ENCODE measurements at regions not wholly inside any gene's neighbourhood (a gene's known extent, or its start where the extent isn't known, plus 50 kb on each side); places are given as distances from the start of the nearest gene placed in this dataset.
"Not testable (repeated sequence)": the region's sequence is repeated elsewhere in the genome, so short reads cannot be mapped to it uniquely, and the experiment has no call there.

DNA sequence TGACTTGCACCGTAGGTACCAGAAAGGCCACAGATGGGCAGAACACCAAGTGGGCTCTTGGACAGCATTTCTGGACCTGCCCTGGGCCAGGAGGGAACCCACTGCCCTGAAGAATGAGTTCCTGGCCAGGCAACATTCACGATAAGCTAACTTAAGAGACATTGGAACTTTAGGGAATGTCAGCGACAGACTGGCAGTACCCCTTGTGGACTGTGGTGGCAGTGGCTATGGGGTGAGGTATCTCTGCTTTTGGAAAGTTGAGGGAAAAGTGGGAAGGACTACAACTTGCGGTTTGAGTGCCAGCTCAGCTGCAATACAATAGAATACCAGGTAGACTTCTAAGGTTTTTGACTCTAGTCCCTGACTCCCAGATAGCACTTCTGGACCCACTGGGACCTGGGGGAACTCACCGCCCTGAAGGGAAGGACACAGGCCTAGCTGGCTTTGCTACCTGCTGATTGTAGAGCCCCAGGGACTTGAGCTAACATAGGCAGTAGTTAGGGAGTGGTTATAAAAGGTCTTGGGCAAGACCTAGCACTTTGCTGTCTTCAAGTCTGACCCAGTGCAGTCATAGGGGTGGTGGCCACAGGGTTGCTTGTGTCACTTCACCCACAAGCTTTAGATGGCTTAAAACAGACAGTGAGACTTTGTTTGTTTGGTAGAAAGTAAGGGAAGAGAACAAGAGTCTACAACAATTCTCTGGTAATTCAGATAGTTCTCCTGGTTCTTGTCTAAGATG, 617.6 kb downstream of the COL12A1 start:
- DNase-seq: no peak
- TF ChIP-seq GATA1 (IDR thresholded peaks at IDR 0.05; ENCODE audit: low read depth, low read length): no peak
- no peak for TF ChIP-seq POLR2A (IDR thresholded peaks at IDR 0.05; ENCODE audit: low read length)

DNA sequence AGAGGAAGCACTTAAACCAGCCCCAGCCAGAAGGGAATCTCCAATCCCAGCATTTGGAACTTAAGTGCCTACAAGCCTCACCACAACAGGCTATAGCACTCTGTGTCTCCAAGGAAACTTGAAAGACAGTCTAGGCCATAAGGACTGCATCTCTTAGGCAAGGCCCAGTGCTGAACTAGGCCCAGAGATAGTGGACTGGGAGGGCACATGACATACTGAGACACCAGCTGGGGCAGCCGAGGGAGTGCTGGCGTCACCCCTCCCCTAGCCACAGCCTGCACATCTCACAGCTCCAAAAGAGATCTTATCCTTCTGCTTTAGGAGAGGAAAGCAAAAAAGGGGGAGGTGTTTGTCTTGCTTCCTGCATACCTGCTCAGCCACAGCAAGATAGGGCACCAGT, 618.5 kb downstream of the COL12A1 start:
- no peak for DNase-seq
- TF ChIP-seq GATA1 (IDR thresholded peaks at IDR 0.05; ENCODE audit: low read depth, low read length) (no peak), POLR2A (IDR thresholded peaks at IDR 0.05; ENCODE audit: low read length) (no peak)

DNA sequence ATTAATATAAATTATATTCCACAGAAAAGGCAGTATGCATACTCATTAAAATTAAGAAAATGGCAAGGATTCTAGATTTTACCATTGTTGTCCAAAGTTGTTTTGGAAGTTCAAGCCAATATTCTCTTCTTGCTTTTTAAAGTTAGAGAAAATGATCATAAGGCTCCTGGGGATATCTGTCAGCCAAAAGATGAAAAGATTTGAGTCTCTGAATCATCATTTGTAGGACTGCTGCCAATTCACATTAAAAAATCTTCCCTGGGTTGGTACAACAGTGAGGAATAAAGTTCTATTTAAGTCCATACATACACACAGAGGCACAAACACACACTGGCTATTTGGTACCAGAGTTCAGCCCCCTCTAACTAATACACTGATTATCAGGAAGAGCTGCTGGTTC, 620.1 kb downstream of the COL12A1 start:
- DNase-seq: no peak
- TF ChIP-seq GATA1 (IDR thresholded peaks at IDR 0.05; ENCODE audit: low read depth, low read length) (no peak), POLR2A (IDR thresholded peaks at IDR 0.05; ENCODE audit: low read length) (no peak)

DNA sequence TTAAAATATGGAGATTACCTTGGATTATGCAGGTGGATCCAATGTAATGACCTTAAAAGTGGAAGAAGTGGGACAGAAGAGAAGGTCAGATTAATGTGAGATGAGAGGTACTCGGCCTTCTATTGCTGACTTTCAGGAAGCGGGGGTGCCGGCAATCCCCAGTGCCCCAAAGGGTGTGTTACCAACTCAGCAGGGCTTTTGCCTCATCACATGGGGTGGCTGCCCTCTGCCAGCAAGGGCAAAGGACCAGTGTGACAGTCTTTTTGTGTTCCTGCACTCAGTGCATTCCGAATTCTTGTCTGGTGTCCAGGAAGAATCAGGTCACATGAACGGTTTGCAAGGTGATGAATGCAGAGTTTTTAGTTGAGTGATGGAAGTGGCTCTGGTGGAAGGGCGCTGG, 624.2 kb downstream of the COL12A1 start:
- DNase-seq: no peak
- TF ChIP-seq GATA1 (IDR thresholded peaks at IDR 0.05; ENCODE audit: low read depth, low read length): no peak
- no peak for TF ChIP-seq POLR2A (IDR thresholded peaks at IDR 0.05; ENCODE audit: low read length)

DNA sequence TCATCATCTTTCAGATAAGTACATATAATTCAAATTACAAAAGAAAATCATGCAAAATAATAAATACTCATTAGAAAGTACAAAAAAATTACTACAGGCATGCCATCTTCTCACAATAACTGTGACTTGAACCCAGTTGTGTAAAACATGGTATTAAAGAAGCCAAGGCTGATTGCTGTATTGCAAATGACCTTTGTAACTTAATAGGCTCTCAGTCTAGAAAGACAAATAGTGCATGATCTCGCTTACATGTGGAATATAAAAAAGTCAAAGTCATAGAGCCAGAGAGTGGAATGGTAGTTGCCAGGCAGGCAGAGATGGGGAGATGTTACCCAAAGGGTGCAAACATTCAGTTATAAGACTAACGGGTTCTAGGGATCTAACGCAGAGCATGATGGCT, 626.1 kb downstream of the COL12A1 start:
- no peak for TF ChIP-seq GATA1 (IDR thresholded peaks at IDR 0.05; ENCODE audit: low read depth, low read length)
- TF ChIP-seq POLR2A (IDR thresholded peaks at IDR 0.05; ENCODE audit: low read length): no peak
- no peak for DNase-seq

DNA sequence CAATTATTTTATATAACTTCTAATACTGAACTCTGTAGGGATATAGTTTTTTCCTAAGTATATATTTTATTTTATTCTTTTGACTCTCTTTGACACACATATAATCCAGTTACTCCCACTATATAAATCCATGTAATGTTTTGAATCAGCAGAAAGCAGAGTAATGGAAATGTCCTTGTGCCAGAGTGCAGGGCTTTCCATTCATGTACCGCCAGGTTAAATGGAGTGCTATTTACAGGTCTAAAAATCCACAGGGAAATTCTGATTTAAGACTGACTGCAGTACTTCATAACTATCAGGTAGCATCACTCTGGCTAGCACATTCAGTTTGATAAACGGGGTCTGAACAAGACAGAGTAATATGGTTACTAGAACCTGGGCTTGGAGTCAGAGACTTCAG, 626.8 kb downstream of the COL12A1 start:
- no peak for TF ChIP-seq POLR2A (IDR thresholded peaks at IDR 0.05; ENCODE audit: low read length)
- TF ChIP-seq GATA1 (IDR thresholded peaks at IDR 0.05; ENCODE audit: low read depth, low read length): no peak

DNA sequence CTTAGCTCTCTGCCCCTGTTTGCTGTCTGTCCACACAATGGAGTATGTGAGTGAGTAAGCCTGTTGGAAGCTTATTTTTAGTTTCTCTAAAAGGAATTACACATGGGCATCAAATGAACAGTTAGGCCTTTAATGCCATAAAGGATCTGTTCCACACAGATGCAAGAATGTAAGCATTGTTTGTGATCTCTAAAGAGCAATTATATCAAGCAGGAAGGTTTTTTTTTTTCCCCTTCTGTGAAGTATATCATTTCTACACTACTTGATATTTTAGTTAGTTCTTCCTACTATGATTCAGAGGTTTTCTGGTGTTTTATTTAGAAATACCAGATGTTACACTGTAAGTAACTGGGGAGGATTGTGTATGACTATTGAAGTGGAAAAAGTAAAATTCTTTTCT, 627.5 kb downstream of the COL12A1 start:
- DNase-seq: no peak
- TF ChIP-seq GATA1 (IDR thresholded peaks at IDR 0.05; ENCODE audit: low read depth, low read length): no peak

More for the DNA sequence above, 626.8 kb downstream of the COL12A1 start:
- DNase-seq: no peak

DNA sequence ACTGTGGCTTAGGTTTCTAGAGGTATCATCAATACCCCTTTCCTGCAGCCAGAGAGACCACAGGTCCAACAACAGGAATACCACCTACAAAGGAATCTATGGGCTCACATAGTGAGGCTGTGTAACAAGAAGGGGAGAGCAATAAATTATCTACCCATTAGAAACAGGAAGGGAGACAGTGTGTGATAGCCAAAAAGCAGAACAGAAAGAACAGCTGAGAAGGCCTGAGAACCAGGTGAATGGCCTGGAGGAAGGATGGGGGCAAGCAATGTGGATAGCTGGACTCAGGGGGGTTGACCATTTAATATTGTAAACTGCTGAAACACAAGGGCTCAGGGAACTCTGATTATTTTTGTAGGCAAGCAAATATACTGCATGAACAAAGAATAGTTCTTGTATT, 628.2 kb downstream of the COL12A1 start:
- DNase-seq: no peak
- TF ChIP-seq GATA1 (IDR thresholded peaks at IDR 0.05; ENCODE audit: low read depth, low read length) (no peak), POLR2A (IDR thresholded peaks at IDR 0.05; ENCODE audit: low read length) (no peak)

DNA sequence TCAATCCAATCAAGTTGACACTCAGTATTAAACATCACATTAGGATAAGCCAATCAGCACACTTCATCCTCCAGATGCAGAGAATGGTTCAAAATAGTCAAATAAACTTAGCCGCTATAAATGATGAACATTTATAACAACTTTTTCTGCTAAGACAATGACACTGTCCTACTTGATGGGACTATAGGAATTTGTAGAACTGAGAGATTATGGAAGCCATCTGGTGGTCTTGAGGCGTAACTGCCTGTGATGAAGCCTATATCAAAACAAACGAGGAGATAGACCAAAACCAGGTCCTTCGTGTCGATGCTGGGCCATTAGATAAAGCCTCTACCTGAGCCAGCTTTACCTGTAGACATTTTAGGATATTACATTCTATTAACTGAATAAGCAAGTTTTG, 631.1 kb downstream of the COL12A1 start:
- no peak for TF ChIP-seq POLR2A (IDR thresholded peaks at IDR 0.05; ENCODE audit: low read length)
- peak; percentile 2 to 15 for DNase-seq

DNA sequence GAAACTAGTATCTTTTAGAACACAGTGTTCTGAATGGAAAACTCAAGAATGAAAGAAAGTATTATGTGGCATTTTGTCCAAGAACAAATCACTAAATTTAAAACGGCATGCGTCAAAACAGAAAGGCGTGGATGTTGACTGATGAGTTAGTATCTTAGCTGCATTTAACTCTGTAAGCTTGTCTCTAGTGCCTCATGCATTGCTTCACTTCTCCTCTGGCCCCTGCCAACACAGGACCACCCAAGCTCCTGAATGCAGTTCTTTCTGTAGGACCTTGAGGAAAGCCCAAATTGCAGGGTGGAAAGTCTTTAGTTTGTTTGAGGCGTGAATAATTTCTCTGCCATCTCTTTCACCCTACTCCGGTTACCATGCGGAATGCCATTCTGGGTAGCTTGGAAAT, 632.2 kb downstream of the COL12A1 start:
- TF ChIP-seq GATA1 (IDR thresholded peaks at IDR 0.05; ENCODE audit: low read depth, low read length) (no peak), POLR2A (IDR thresholded peaks at IDR 0.05; ENCODE audit: low read length) (no peak)
- DNase-seq: no peak

DNA sequence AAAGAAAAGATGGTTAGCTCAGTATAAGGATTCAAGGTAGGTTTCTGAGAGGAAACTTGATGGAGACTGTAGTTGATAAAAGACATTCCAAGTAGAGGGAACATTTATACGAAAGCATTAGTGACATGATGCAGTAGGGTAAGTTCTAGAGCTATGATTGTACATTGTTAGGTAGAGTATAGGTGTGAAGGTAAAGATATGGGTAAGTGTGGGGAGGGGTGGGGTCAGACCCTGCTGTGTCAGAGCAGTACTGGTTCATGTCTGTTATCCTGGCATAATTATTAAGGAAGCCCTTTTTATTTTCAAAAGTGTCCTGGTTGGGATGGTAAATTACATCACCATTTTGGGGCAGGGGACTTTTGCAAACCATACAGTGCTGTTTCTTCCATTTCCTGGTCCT, 635.8 kb downstream of the COL12A1 start:
- no peak for DNase-seq
- TF ChIP-seq GATA1 (IDR thresholded peaks at IDR 0.05; ENCODE audit: low read depth, low read length) (no peak), POLR2A (IDR thresholded peaks at IDR 0.05; ENCODE audit: low read length) (no peak)

DNA sequence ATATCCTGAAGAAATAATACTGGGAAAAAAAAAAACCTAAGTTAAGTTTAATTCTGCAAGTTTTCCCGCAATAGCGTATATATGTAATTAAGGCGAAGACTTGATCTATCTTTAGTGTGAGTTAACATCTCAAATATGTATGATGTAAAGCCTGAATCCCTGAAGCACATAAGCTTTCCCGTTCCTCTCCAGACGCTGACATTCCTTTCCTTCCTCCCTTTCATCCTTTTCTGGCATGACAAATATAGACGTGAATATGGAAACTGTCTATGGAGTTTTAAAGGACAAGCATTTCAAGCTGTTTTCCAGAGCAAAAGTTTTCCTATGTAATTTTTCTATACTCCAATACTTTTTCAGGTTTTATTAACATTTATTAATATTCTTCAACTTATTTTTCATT, 637.0 kb downstream of the COL12A1 start:
- TF ChIP-seq POLR2A (IDR thresholded peaks at IDR 0.05; ENCODE audit: low read length) (no peak), GATA1 (IDR thresholded peaks at IDR 0.05; ENCODE audit: low read depth, low read length) (no peak)
- no peak for DNase-seq

DNA sequence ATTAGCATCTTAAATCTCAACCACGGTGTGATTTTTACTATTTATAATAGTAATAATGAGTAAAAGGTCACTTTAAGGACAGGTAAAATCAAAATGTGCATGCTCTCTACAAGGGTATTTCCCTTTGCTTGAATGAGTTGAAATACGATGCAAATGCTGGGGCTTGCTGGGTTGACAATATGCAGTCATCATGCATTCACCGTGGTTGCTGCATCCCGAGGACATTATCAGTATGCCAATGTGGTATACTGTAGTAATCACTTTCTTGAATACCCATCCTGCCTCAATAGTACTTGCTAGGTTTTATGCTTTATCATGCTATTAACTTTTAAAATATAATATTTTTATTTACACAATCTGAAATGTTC, 637.9 kb downstream of the COL12A1 start:
- DNase-seq: not testable (repeated sequence)

DNA sequence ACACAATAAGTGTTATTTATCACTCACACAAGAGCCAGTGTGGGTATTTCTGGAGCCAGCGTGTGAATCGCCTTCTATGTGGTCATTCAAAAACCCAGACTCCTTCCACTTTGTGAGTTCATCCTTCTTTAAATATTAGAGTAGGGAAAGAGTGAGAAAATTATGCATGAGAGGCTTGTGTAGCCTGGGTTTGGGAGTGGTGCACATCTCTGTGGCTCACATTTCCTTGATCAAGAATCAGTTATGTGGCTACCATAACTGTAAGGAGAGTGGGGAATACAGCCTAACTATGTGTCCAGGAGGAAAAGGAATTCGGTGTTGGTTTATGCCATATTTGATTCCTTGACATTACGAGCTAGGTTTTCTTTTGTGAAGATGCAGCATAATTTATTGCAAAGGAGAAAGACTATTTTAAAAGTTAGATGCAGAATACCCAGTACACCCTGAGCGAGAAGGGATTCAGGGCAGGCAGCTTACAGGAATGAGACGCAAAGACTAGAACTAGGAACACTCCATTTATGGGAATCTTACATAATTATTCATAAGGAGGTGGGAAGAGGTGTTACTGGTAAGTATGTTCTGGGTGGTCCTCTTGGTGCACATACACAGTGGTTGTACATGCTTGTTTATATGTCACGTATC, 638.5 kb downstream of the COL12A1 start:
- TF ChIP-seq POLR2A (IDR thresholded peaks at IDR 0.05; ENCODE audit: low read length) (no peak), GATA1 (IDR thresholded peaks at IDR 0.05; ENCODE audit: low read depth, low read length) (no peak)
- no peak for DNase-seq

DNA sequence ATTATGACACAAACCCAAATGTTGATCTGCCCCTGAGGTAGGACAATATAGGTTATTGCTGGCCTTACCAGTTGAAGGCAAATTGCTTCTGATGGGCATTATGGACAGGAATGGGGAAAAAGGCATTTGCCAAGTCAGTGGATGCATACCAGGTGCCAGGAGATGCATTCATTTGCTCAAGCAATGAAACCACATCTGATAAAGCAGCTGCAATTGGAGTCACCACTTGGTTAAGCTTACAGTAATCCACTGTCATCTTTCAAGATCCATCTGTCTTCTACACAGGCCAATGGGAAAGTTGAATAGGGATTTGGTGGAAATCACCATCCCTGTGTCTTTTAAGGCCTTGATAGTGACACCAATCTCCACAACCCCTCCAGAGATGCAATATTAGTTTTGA, 648.6 kb downstream of the COL12A1 start:
- TF ChIP-seq GATA1 (IDR thresholded peaks at IDR 0.05; ENCODE audit: low read depth, low read length): no peak
- no peak for TF ChIP-seq POLR2A (IDR thresholded peaks at IDR 0.05; ENCODE audit: low read length)
- no peak for DNase-seq

Measured in erythroblast (primary cell).